NCI-H2196 treated with DMSO at 0.1 percent for 48 hours (cell line): ENCODE measurements at regions not wholly inside any gene's neighbourhood (a gene's known extent, or its start where the extent isn't known, plus 50 kb on each side); places are given as distances from the start of the nearest gene placed in this dataset.
"Not testable (repeated sequence)": the region's sequence is repeated elsewhere in the genome, so short reads cannot be mapped to it uniquely, and the experiment has no call there.

Experiments
- DNase-seq: peaks from one replicate; lab custom pipeline; 2025; ENCODE audit not compliant: unreplicated experiment; lab: John Stamatoyannopoulos, UW

- DNase-seq = peak; percentile 8
Observed at GRCh38 chr13:99677116-99677951, 176.1 kb downstream of the TM9SF2 start.

- no peak for DNase-seq
Observed at GRCh38 chr13:99671746-99672145, 170.5 kb downstream of the TM9SF2 start.

GRCh38 chr13:99669096-99669495 lies 167.8 kb downstream of the TM9SF2 start:
- not testable (repeated sequence) for DNase-seq

- no peak for DNase-seq
Observed at GRCh38 chr13:99666146-99666805, 165.0 kb downstream of the TM9SF2 start.

- DNase-seq = no peak
Observed at GRCh38 chr13:99665711-99666110, 164.4 kb downstream of the TM9SF2 start.

- DNase-seq = no peak
Observed at GRCh38 chr13:99663908-99664307, 162.6 kb downstream of the TM9SF2 start.

GRCh38 chr13:99663185-99663825 lies 162.0 kb downstream of the TM9SF2 start:
- DNase-seq = no peak

- DNase-seq = no peak
Observed at GRCh38 chr13:99662678-99663077, 161.4 kb downstream of the TM9SF2 start.

- DNase-seq = no peak
Observed at GRCh38 chr13:99661791-99662190, 160.5 kb downstream of the TM9SF2 start.

- no peak for DNase-seq
Observed at GRCh38 chr13:99659866-99660554, 158.7 kb downstream of the TM9SF2 start.

- DNase-seq = no peak
Observed at GRCh38 chr13:99659226-99659625, 158.0 kb downstream of the TM9SF2 start.

- peak; percentile 7 for DNase-seq
Observed at GRCh38 chr13:99658261-99658991, 157.2 kb downstream of the TM9SF2 start.

GRCh38 chr13:99657848-99658260 lies 156.6 kb downstream of the TM9SF2 start:
- DNase-seq = no peak

GRCh38 chr13:99656844-99657381 lies 155.6 kb downstream of the TM9SF2 start:
- no peak for DNase-seq

- DNase-seq = peak; percentile 27
Observed at GRCh38 chr13:99656092-99656745, 154.9 kb downstream of the TM9SF2 start.

- no peak for DNase-seq
Observed at GRCh38 chr13:99655351-99656091, 154.2 kb downstream of the TM9SF2 start.

GRCh38 chr13:99654076-99654475 lies 152.8 kb downstream of the TM9SF2 start:
- no peak for DNase-seq

GRCh38 chr13:99653526-99653925 lies 152.3 kb downstream of the TM9SF2 start:
- DNase-seq = no peak

GRCh38 chr13:99652901-99653300 lies 151.6 kb downstream of the TM9SF2 start:
- DNase-seq = no peak
